ENCODE measurements at regions not wholly inside any gene's neighbourhood (a gene's known extent, or its start where the extent isn't known, plus 50 kb on each side); places are given as distances from the start of the nearest gene placed in this dataset.
A peak's percentile ranks its signal among the peaks of the same experiment; 100 is the strongest.

DNA sequence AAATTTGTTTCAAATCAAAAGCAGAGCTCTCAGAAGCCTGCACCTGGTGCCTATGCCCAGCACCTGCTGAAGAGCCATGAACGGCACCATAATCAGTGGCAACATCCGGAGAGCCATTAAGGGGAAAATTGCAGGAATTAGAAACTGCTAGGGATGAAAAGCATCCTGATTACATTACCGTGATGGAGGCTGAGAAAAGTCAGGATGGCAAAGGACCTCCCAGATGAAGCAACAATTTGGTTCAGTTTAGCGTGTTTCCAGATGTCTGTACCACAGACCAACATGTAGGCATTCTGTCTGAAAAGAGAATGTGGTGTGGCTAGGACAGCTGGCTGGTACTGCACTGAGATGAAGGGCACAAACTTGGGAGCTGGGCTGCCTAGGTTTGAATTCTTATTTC, 106.1 kb downstream of the EOMES start:
- Histone ChIP-seq H3K79me2 (ENCODE audit: insufficient read depth, low read depth, low read length) (no peaks in the 10 kb centered on the region), H4K20me1 (ENCODE audit: insufficient read depth, low read length) (no peaks in the 10 kb centered on the region), H3K36me3 (ENCODE audit: insufficient read depth, low read length) (no peaks in the 10 kb centered on the region), H3K9me2 (ENCODE audit: insufficient read depth, low read length) (no peaks in the 10 kb centered on the region), H3K4me1 (ENCODE audit: insufficient read depth, low read length, poor library complexity, severe bottlenecking) (no peaks in the 10 kb centered on the region), H3K4me3 (ENCODE audit: low read depth, low read length, poor library complexity, severe bottlenecking) (no peak overlapping the region), H2AFZ (ENCODE audit: low read length) (no peak overlapping the region), H3K9me3 (ENCODE audit: low read length) (0 out of 2 replicates have a peak, but pooled peaks cover 5% of the 10 kb centered on the region), H3K4me2 (ENCODE audit: low read length) (no peak overlapping the region), H3K27ac (ENCODE audit: low read depth, low read length, poor library complexity, severe bottlenecking) (no peak overlapping the region)
- no peak for TF ChIP-seq EZH2phosphoT487 (IDR thresholded peaks at IDR 0.05; ENCODE audit: borderline replicate concordance, low read depth, low read length)
- TF ChIP-seq, protein P1, sequence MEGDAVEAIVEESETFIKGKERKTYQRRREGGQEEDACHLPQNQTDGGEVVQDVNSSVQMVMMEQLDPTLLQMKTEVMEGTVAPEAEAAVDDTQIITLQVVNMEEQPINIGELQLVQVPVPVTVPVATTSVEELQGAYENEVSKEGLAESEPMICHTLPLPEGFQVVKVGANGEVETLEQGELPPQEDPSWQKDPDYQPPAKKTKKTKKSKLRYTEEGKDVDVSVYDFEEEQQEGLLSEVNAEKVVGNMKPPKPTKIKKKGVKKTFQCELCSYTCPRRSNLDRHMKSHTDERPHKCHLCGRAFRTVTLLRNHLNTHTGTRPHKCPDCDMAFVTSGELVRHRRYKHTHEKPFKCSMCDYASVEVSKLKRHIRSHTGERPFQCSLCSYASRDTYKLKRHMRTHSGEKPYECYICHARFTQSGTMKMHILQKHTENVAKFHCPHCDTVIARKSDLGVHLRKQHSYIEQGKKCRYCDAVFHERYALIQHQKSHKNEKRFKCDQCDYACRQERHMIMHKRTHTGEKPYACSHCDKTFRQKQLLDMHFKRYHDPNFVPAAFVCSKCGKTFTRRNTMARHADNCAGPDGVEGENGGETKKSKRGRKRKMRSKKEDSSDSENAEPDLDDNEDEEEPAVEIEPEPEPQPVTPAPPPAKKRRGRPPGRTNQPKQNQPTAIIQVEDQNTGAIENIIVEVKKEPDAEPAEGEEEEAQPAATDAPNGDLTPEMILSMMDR (conservative IDR thresholded peaks at IDR 0.05; ENCODE audit: low read length) = no peak
- ChIA-PET POLR2A (interaction anchor here (0.7 kb wide), 1 partner anchor 261 kb away, joined by 3 read pairs; no protein-coding TSS in a partner anchor), CTCF (ENCODE audit: unreplicated experiment) (no interaction called here)
- no peak for DNase-seq (ENCODE audit: low spot score)
- no TSS peak for BruUV-seq (replicated peaks)
- intact Hi-C loops (cut with micrococcal nuclease; ENCODE audit: unreplicated experiment) = no loop called here

DNA sequence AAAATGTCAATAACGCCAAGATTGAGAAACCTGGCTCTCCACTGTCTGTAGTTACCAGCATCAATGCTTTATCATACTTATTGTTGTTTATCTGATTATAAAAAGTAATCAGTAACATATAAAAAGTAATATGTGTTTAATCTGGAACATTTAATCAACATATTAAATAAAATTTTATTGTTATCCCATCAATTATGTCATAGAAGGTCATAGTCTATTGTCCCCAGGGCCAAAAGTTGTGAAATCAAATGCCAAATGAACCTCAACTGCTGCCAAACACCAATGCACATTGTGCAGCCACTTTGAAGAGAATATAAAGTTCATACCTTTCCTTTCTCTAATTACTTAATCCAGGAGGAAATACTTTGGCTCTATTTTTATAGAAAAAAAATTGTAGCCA, 106.6 kb downstream of the EOMES start:
- no peak for DNase-seq (ENCODE audit: low spot score)
- H3K9me3 ChIP-seq (ENCODE audit: low read length) = 0 out of 2 replicates have a peak, but pooled peaks cover 5% of the 10 kb centered on the region
- H4K20me1 ChIP-seq (ENCODE audit: insufficient read depth, low read length) = no peaks in the 10 kb centered on the region
- no TSS peak for BruUV-seq (replicated peaks)
- ChIA-PET POLR2A (interaction anchor here (0.7 kb wide), 1 partner anchor 261 kb away, joined by 3 read pairs; no protein-coding TSS in a partner anchor), CTCF (ENCODE audit: unreplicated experiment) (no interaction called here)
- H3K79me2 ChIP-seq (ENCODE audit: insufficient read depth, low read depth, low read length) = no peaks in the 10 kb centered on the region
- no peaks in the 10 kb centered on the region for H3K36me3 ChIP-seq (ENCODE audit: insufficient read depth, low read length)
- H2AFZ ChIP-seq (ENCODE audit: low read length) = no peak overlapping the region
- no peak overlapping the region for H3K4me3 ChIP-seq (ENCODE audit: low read depth, low read length, poor library complexity, severe bottlenecking)
- intact Hi-C loops (cut with micrococcal nuclease; ENCODE audit: unreplicated experiment) = no loop called here
- H3K9me2 ChIP-seq (ENCODE audit: insufficient read depth, low read length) = no peaks in the 10 kb centered on the region
- no peaks in the 10 kb centered on the region for H3K4me1 ChIP-seq (ENCODE audit: insufficient read depth, low read length, poor library complexity, severe bottlenecking)
- H3K4me2 ChIP-seq (ENCODE audit: low read length) = no peak overlapping the region
- no peak overlapping the region for H3K27ac ChIP-seq (ENCODE audit: low read depth, low read length, poor library complexity, severe bottlenecking)
- TF ChIP-seq, protein P1 (conservative IDR thresholded peaks at IDR 0.05; ENCODE audit: low read length) = no peak
- TF ChIP-seq EZH2phosphoT487 (IDR thresholded peaks at IDR 0.05; ENCODE audit: borderline replicate concordance, low read depth, low read length) = no peak

DNA sequence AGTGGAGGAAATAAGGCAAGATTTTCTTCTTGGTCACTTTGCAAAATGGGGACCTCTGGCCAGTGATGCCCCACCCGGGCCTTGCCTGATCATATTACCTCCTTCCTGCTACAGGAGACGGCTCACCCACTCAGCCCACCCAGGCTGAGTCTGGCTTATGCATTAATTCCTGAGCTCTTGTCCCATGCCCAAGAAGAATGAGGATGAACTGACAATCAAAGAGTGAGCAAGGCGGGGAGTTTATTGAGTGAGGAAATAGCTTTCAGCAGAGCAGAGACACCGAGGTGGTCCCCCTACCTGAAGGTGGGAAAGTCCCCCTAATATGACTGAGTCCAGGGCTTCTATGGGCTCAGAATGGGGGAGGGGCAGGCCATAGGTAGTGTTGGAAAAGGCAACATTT, 107.5 kb downstream of the EOMES start:
- no peak overlapping the region for H3K4me3 ChIP-seq (ENCODE audit: low read depth, low read length, poor library complexity, severe bottlenecking)
- H4K20me1 ChIP-seq (ENCODE audit: insufficient read depth, low read length) = no peaks in the 10 kb centered on the region
- POLR2A ChIA-PET = interaction anchor here (0.6 kb wide), 1 partner anchor 25 kb away, joined by 3 read pairs; no protein-coding TSS in a partner anchor
- TF ChIP-seq, protein P1 (conservative IDR thresholded peaks at IDR 0.05; ENCODE audit: low read length) = no peak
- no peak for TF ChIP-seq EZH2phosphoT487 (IDR thresholded peaks at IDR 0.05; ENCODE audit: borderline replicate concordance, low read depth, low read length)
- H2AFZ ChIP-seq (ENCODE audit: low read length) = no peak overlapping the region
- peak; percentile 2 for DNase-seq (ENCODE audit: low spot score)
- BruUV-seq (replicated peaks) = no TSS peak
- no peaks in the 10 kb centered on the region for H3K79me2 ChIP-seq (ENCODE audit: insufficient read depth, low read depth, low read length)
- H3K27ac ChIP-seq (ENCODE audit: low read depth, low read length, poor library complexity, severe bottlenecking) = no peak overlapping the region
- H3K9me3 ChIP-seq (ENCODE audit: low read length) = 0 out of 2 replicates have a peak, but pooled peaks cover 5% of the 10 kb centered on the region
- H3K36me3 ChIP-seq (ENCODE audit: insufficient read depth, low read length) = no peaks in the 10 kb centered on the region
- H3K4me1 ChIP-seq (ENCODE audit: insufficient read depth, low read length, poor library complexity, severe bottlenecking) = no peaks in the 10 kb centered on the region
- intact Hi-C loops (cut with micrococcal nuclease; ENCODE audit: unreplicated experiment) = no loop called here
- no peak overlapping the region for H3K4me2 ChIP-seq (ENCODE audit: low read length)
- H3K9me2 ChIP-seq (ENCODE audit: insufficient read depth, low read length) = no peaks in the 10 kb centered on the region
- CTCF ChIA-PET (ENCODE audit: unreplicated experiment) = no interaction called here
